ENCODE measurements at regions not wholly inside any gene's neighbourhood (a gene's known extent, or its start where the extent isn't known, plus 50 kb on each side); places are given as distances from the start of the nearest gene placed in this dataset.

DNA sequence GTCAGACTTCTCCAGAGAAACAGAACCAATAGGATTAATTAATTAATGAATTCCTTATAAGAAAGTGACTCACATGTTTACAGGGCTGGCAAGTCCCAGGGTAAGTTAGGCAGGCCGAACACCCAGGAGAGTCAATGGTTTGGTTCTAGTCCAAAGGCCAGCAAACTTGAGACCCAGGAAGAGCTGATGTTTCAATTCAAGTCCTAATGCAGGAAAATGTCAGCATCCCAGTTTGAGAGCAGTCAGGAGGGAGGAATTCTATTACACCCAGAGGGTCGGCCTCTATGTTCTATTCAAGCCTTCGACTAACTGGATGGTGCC, 466.0 kb downstream of the INSC start:
- Histone ChIP-seq H3K4me2 (ENCODE audit: insufficient read depth, low read length) (no peak overlapping the region), H3K79me2 (ENCODE audit: insufficient read depth, low read length) (no peaks in the 10 kb centered on the region), H2AFZ (ENCODE audit: low read depth, low read length) (no peak overlapping the region), H3K4me1 (ENCODE audit: insufficient read depth, low read length) (no peaks in the 10 kb centered on the region), H3K9me3 (ENCODE audit: insufficient read depth, low read length, severe bottlenecking) (no peaks in the 10 kb centered on the region), H3K27ac (ENCODE audit: low read length) (no peak overlapping the region), H3K9ac (ENCODE audit: low read depth, low read length) (no peak overlapping the region), H3K36me3 (ENCODE audit: insufficient read depth, low read length) (no peaks in the 10 kb centered on the region), H3K4me3 (ENCODE audit: low read depth in 1 of 2, low read length in 2 of 2) (no peak overlapping the region), H4K20me1 (ENCODE audit: insufficient read depth, low read length) (no peaks in the 10 kb centered on the region), H3K27me3 (ENCODE audit: insufficient read depth, low read length, poor library complexity) (no peaks in the 10 kb centered on the region)
- TF ChIP-seq, protein P1, sequence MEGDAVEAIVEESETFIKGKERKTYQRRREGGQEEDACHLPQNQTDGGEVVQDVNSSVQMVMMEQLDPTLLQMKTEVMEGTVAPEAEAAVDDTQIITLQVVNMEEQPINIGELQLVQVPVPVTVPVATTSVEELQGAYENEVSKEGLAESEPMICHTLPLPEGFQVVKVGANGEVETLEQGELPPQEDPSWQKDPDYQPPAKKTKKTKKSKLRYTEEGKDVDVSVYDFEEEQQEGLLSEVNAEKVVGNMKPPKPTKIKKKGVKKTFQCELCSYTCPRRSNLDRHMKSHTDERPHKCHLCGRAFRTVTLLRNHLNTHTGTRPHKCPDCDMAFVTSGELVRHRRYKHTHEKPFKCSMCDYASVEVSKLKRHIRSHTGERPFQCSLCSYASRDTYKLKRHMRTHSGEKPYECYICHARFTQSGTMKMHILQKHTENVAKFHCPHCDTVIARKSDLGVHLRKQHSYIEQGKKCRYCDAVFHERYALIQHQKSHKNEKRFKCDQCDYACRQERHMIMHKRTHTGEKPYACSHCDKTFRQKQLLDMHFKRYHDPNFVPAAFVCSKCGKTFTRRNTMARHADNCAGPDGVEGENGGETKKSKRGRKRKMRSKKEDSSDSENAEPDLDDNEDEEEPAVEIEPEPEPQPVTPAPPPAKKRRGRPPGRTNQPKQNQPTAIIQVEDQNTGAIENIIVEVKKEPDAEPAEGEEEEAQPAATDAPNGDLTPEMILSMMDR (IDR thresholded peaks at IDR 0.05; ENCODE audit: borderline replicate concordance, extremely low read depth, low read length, poor library complexity, severe bottlenecking) = no peak
- TF ChIP-seq EZH2 (IDR thresholded peaks at IDR 0.05; ENCODE audit: borderline replicate concordance, low read depth, low read length, severe bottlenecking) = no peak
- DNase-seq = no peak
- ATAC-seq (ENCODE audit: insufficient read depth, low read depth) = no peak

DNA sequence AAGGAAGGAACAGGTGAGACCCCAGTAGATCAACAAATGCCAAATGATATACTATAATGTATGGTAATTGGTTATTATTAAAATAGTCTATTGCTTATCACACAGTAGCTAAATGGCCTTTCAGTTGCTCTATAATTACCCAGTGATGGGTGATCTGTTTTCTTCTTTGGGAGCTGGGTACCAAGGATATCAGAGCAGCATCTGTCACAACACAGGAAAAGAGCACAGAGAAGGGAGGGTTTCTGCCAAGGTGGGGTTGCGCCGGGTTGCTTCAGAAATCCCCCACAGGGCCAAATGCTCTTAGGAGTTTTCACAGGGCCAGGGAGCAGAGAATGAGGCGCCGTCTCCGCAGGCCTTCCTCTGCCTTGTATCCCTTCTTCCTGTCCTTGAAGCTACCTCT, 469.4 kb downstream of the INSC start:
- no peak for ATAC-seq (ENCODE audit: insufficient read depth, low read depth)
- no peak overlapping the region for H3K4me2 ChIP-seq (ENCODE audit: insufficient read depth, low read length)
- no peak overlapping the region for H3K27ac ChIP-seq (ENCODE audit: low read length)
- no peak overlapping the region for H3K4me3 ChIP-seq (ENCODE audit: low read depth in 1 of 2, low read length in 2 of 2)
- no peak overlapping the region for H2AFZ ChIP-seq (ENCODE audit: low read depth, low read length)
- H3K36me3 ChIP-seq (ENCODE audit: insufficient read depth, low read length) = no peaks in the 10 kb centered on the region
- H3K79me2 ChIP-seq (ENCODE audit: insufficient read depth, low read length) = no peaks in the 10 kb centered on the region
- TF ChIP-seq EZH2 (IDR thresholded peaks at IDR 0.05; ENCODE audit: borderline replicate concordance, low read depth, low read length, severe bottlenecking) = no peak
- TF ChIP-seq, protein P1 (IDR thresholded peaks at IDR 0.05; ENCODE audit: borderline replicate concordance, extremely low read depth, low read length, poor library complexity, severe bottlenecking) = no peak
- DNase-seq = no peak
- H3K9ac ChIP-seq (ENCODE audit: low read depth, low read length) = no peak overlapping the region
- no peaks in the 10 kb centered on the region for H3K4me1 ChIP-seq (ENCODE audit: insufficient read depth, low read length)
- no peaks in the 10 kb centered on the region for H4K20me1 ChIP-seq (ENCODE audit: insufficient read depth, low read length)
- H3K27me3 ChIP-seq (ENCODE audit: insufficient read depth, low read length, poor library complexity) = no peaks in the 10 kb centered on the region
- no peaks in the 10 kb centered on the region for H3K9me3 ChIP-seq (ENCODE audit: insufficient read depth, low read length, severe bottlenecking)

DNA sequence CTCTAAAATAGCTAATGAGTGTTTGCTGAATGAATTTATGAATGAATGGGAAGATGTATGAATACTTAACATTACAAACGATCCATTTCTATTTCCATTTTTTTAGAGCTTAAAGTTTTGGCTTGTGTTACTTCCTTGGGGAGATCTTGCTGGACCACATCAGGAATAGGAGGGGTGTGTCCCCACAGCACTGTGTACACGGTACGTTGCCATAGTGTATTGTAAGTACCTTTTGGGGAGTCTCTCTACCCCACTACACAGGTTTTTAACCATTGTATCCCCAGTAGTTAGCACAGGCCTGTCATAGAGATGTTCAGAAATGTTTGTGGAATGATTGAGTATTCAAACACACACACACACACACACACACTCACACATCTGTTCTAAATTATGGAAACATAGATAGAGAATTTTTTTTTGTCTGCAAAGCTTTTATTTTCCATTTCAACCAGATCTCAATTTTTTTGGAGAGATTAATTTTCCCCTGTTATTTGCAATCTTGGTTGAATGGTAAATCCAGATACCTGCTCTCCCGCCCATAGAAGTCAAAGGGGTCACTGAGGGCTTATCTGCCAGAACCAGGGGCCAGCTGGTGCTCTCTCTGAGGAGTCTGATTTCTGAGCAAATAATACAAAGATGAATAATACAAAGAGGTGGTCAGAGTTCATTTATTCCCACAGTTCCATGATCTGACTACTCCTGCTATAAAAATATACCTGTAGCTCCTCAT, 471.0 kb downstream of the INSC start:
- Histone ChIP-seq H4K20me1 (ENCODE audit: insufficient read depth, low read length) (no peaks in the 10 kb centered on the region), H3K9me3 (ENCODE audit: insufficient read depth, low read length, severe bottlenecking) (no peaks in the 10 kb centered on the region), H3K4me3 (ENCODE audit: low read depth in 1 of 2, low read length in 2 of 2) (no peak overlapping the region), H3K27ac (ENCODE audit: low read length) (no peak overlapping the region), H3K36me3 (ENCODE audit: insufficient read depth, low read length) (no peaks in the 10 kb centered on the region), H3K4me1 (ENCODE audit: insufficient read depth, low read length) (no peaks in the 10 kb centered on the region), H3K27me3 (ENCODE audit: insufficient read depth, low read length, poor library complexity) (no peaks in the 10 kb centered on the region), H3K79me2 (ENCODE audit: insufficient read depth, low read length) (no peaks in the 10 kb centered on the region), H2AFZ (ENCODE audit: low read depth, low read length) (no peak overlapping the region), H3K9ac (ENCODE audit: low read depth, low read length) (no peak overlapping the region), H3K4me2 (ENCODE audit: insufficient read depth, low read length) (no peak overlapping the region)
- ATAC-seq (ENCODE audit: insufficient read depth, low read depth) = no peak
- TF ChIP-seq, protein P1 (IDR thresholded peaks at IDR 0.05; ENCODE audit: borderline replicate concordance, extremely low read depth, low read length, poor library complexity, severe bottlenecking) = no peak
- no peak for TF ChIP-seq EZH2 (IDR thresholded peaks at IDR 0.05; ENCODE audit: borderline replicate concordance, low read depth, low read length, severe bottlenecking)
- no peak for DNase-seq
